Nephron (organoid): ENCODE measurements at regions not wholly inside any gene's neighbourhood (a gene's known extent, or its start where the extent isn't known, plus 50 kb on each side); places are given as distances from the start of the nearest gene placed in this dataset.

Source experiments
- H3K27ac Mint-ChIP-seq, 3 experiments: 2 replicates each; pipeline ENCODE4 v1.8.0; 2020; ENCODE audit warnings: mixed read lengths in 3 of 3, mild to moderate bottlenecking in 2 of 3, moderate library complexity in 1 of 3
- H3K27me3 Mint-ChIP-seq: 2 replicates; pipeline ENCODE4 v1.8.0; 2021; ENCODE audit warnings: low read depth, mild to moderate bottlenecking, moderate library complexity, mixed read lengths
- H3K36me3 Mint-ChIP-seq: 2 replicates; pipeline ENCODE4 v1.8.0; 2020; ENCODE audit warnings: low read depth, mixed read lengths
- H3K4me1 Mint-ChIP-seq: 2 replicates; pipeline ENCODE4 v1.8.0; 2020; ENCODE audit warnings: mixed read lengths
- H3K4me3 Mint-ChIP-seq, 3 experiments: 2 replicates each; pipeline ENCODE4 v1.8.0; 2020; ENCODE audit warnings: mild to moderate bottlenecking in 3 of 3, mixed read lengths in 3 of 3, moderate library complexity in 2 of 3
- H3K9me3 Mint-ChIP-seq: 2 replicates; pipeline ENCODE4 v1.8.0; 2020; ENCODE audit warnings: mixed read lengths
- CTCF ChIP-seq, 3 experiments: fragments of 200-600 bp; sonication (generic); IDR thresholded peaks; one replicate each; pipeline ENCODE4 v1.5.0; 2021; ENCODE audit warnings: antibody characterized with exemption in 3 of 3; ENCODE audit not compliant: unreplicated experiment in 3 of 3

- no peak for TF ChIP-seq CTCF (IDR thresholded peaks at IDR 0.05; ENCODE audit: unreplicated experiment in 3 of 3)
- no peaks in the 10 kb centered on the region for H3K9me3 Mint-ChIP-seq
- no peak overlapping the region for H3K27ac Mint-ChIP-seq
- H3K4me1 Mint-ChIP-seq: peaks cover 10% of the 10 kb centered on the region
- H3K4me3 Mint-ChIP-seq: no peak overlapping the region
- no peaks in the 10 kb centered on the region for H3K27me3 Mint-ChIP-seq
- H3K36me3 Mint-ChIP-seq: no peaks in the 10 kb centered on the region
Observed at GRCh38 chr13:58298556-58299135, 667.1 kb downstream of the PCDH17 start.

GRCh38 chr13:58300224-58300623, 668.7 kb downstream of the PCDH17 start:
- H3K4me1 Mint-ChIP-seq: peaks cover 10% of the 10 kb centered on the region

GRCh38 chr13:58300974-58301681, 669.6 kb downstream of the PCDH17 start:
- H3K9me3 Mint-ChIP-seq: no peaks in the 10 kb centered on the region
- no peaks in the 10 kb centered on the region for H3K27me3 Mint-ChIP-seq
- peaks cover 10% of the 10 kb centered on the region for H3K4me1 Mint-ChIP-seq
- H3K27ac Mint-ChIP-seq: no peak overlapping the region
- no peaks in the 10 kb centered on the region for H3K36me3 Mint-ChIP-seq
- TF ChIP-seq CTCF (IDR thresholded peaks at IDR 0.05; ENCODE audit: unreplicated experiment in 3 of 3): no peak
- H3K4me3 Mint-ChIP-seq: no peak overlapping the region

More at GRCh38 chr13:58300224-58300623, 668.7 kb downstream of the PCDH17 start:
- no peak for TF ChIP-seq CTCF (IDR thresholded peaks at IDR 0.05; ENCODE audit: unreplicated experiment in 3 of 3)
- H3K9me3 Mint-ChIP-seq: no peaks in the 10 kb centered on the region
- H3K4me3 Mint-ChIP-seq: no peak overlapping the region
- no peaks in the 10 kb centered on the region for H3K36me3 Mint-ChIP-seq
- H3K27me3 Mint-ChIP-seq: no peaks in the 10 kb centered on the region
- no peak overlapping the region for H3K27ac Mint-ChIP-seq

GRCh38 chr13:58302349-58302748, 670.8 kb downstream of the PCDH17 start:
- Mint-ChIP-seq H3K36me3 (no peaks in the 10 kb centered on the region), H3K27ac (no peak overlapping the region), H3K4me1 (peaks cover under 1% of the 10 kb centered on the region), H3K4me3 (no peak overlapping the region), H3K9me3 (no peaks in the 10 kb centered on the region), H3K27me3 (no peaks in the 10 kb centered on the region)
- no peak for TF ChIP-seq CTCF (IDR thresholded peaks at IDR 0.05; ENCODE audit: unreplicated experiment in 3 of 3)

- H3K4me1 Mint-ChIP-seq: no peaks in the 10 kb centered on the region
- H3K9me3 Mint-ChIP-seq: no peaks in the 10 kb centered on the region
- no peak overlapping the region for H3K27ac Mint-ChIP-seq
- TF ChIP-seq CTCF (IDR thresholded peaks at IDR 0.05; ENCODE audit: unreplicated experiment in 3 of 3): no peak
- no peaks in the 10 kb centered on the region for H3K27me3 Mint-ChIP-seq
- no peak overlapping the region for H3K4me3 Mint-ChIP-seq
- no peaks in the 10 kb centered on the region for H3K36me3 Mint-ChIP-seq
Observed at GRCh38 chr13:58306062-58306461, 674.5 kb downstream of the PCDH17 start.

- Mint-ChIP-seq H3K27me3 (no peaks in the 10 kb centered on the region), H3K4me1 (peaks cover 6% of the 10 kb centered on the region), H3K27ac (no peak overlapping the region), H3K4me3 (no peak overlapping the region), H3K36me3 (no peaks in the 10 kb centered on the region), H3K9me3 (no peaks in the 10 kb centered on the region)
- no peak for TF ChIP-seq CTCF (IDR thresholded peaks at IDR 0.05; ENCODE audit: unreplicated experiment in 3 of 3)
Observed at GRCh38 chr13:58313219-58313618, 681.7 kb downstream of the PCDH17 start.
